Uterus (tissue), 3 donors: ENCODE measurements at regions not wholly inside any gene's neighbourhood (a gene's known extent, or its start where the extent isn't known, plus 50 kb on each side); places are given as distances from the start of the nearest gene placed in this dataset.

Experiments used
- DNase-seq, 2 donors: peaks; one replicate each; pipeline ENCODE4 v3.0.0-alpha.2; 2019 to 2020
- H3K27ac ChIP-seq, 2 donors: fragments of 200-600 bp; sonication (generic); 1 replicate in 1 of 2; 2 replicates in 1 of 2; pipeline ENCODE4 v1.5.1; 2016 to 2018
- H3K27me3 ChIP-seq, 2 donors: fragments of 200-600 bp; sonication (generic); one replicate each; pipeline ENCODE4 v1.5.1; 2018 to 2019; ENCODE audit warnings: control low read depth in 1 of 2
- H3K36me3 ChIP-seq, 2 donors: fragments of 200-600 bp; sonication (generic); one replicate each; pipeline ENCODE4 v1.5.1; 2019; ENCODE audit warnings: control low read depth in 1 of 2
- H3K4me1 ChIP-seq, 2 donors: fragments of 200-600 bp; sonication (generic); one replicate each; pipeline ENCODE4 v1.5.1; 2018 to 2019; ENCODE audit warnings: control low read depth in 1 of 2
- H3K4me3 ChIP-seq, 2 donors: fragments of 200-600 bp; sonication (generic); 1 replicate in 1 of 2; 2 replicates in 1 of 2; pipeline ENCODE4 v1.5.1; 2018 to 2019; ENCODE audit warnings: mild to moderate bottlenecking in 1 of 2
- H3K9me3 ChIP-seq, 2 donors: fragments of 200-600 bp; sonication (generic); one replicate each; pipeline ENCODE4 v1.5.1; 2019; ENCODE audit warnings: control low read depth in 1 of 2
- CTCF ChIP-seq, 4 experiments: fragments of 200-600 bp in 2 of 4; fragments of 450-650 bp in 2 of 4; sonication (generic) in 2 of 4; IDR thresholded peaks; one replicate each; pipeline ENCODE4 v1.5.1; 2016 to 2019; ENCODE audit warnings: antibody characterized with exemption in 4 of 4, mild to moderate bottlenecking in 2 of 4, moderate library complexity in 1 of 4
- POLR2A ChIP-seq, 2 donors: fragments of 450-650 bp; IDR thresholded peaks; one replicate each; pipeline ENCODE4 v1.6.1; 2016; ENCODE audit warnings: antibody characterized with exemption in 2 of 2, mild to moderate bottlenecking in 1 of 2, moderate library complexity in 1 of 2
- intact Hi-C: fragments of 100-400 bp; cut with DNase I; formaldehyde crosslinking; loops from one replicate; pipeline ENCODE4 v1.15.1; 2023; ENCODE audit warnings: low total_unique reads
- donor health status: DM: yes; HTN: yes; CAD: no.

GRCh38 chr4:34720571-34720970 is 1523.7 kb downstream of the ARAP2 start:
- Histone ChIP-seq H3K4me3 (no peak overlapping the region), H3K36me3 (no peaks in the 10 kb centered on the region), H3K27ac (no peak overlapping the region), H3K27me3 (no peaks in the 10 kb centered on the region), H3K4me1 (no peaks in the 10 kb centered on the region), H3K9me3 (no peaks in the 10 kb centered on the region)
- no peak for DNase-seq
- intact Hi-C loops: no loop called here
- TF ChIP-seq POLR2A (IDR thresholded peaks at IDR 0.05) (no peak), CTCF (IDR thresholded peaks at IDR 0.05) (no peak)

DNA sequence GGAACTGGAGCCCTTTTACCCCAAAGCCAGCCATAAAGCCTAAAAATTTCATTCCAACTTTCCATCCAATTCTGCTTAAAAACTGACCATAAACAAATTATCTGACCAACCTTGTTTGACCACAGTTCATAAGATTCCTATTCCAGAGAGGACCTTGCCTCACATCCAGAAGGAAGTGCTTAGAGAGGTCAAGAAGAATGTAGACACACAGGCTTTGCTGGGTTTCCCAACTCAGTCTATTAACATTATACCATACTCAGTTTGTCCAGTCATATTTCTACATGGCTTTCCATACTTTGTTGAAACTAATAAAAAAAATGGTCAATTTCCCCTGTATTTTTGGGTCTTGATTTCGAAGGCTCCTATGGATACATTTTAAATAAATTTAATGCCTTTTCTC is 1522.5 kb downstream of the ARAP2 start:
- intact Hi-C loops: no loop called here
- TF ChIP-seq CTCF (IDR thresholded peaks at IDR 0.05): no peak
- TF ChIP-seq POLR2A (IDR thresholded peaks at IDR 0.05): no peak
- no peaks in the 10 kb centered on the region for H3K27me3 ChIP-seq
- no peak for DNase-seq
- H3K4me1 ChIP-seq: no peaks in the 10 kb centered on the region
- no peaks in the 10 kb centered on the region for H3K36me3 ChIP-seq
- no peak overlapping the region for H3K4me3 ChIP-seq
- H3K27ac ChIP-seq: no peak overlapping the region
- H3K9me3 ChIP-seq: no peaks in the 10 kb centered on the region

GRCh38 chr4:34723605-34724004 is 1520.7 kb downstream of the ARAP2 start:
- H3K27me3 ChIP-seq: no peaks in the 10 kb centered on the region
- H3K9me3 ChIP-seq: no peaks in the 10 kb centered on the region
- H3K4me1 ChIP-seq: no peaks in the 10 kb centered on the region
- TF ChIP-seq POLR2A (IDR thresholded peaks at IDR 0.05) (no peak), CTCF (IDR thresholded peaks at IDR 0.05) (no peak)
- intact Hi-C loops: no loop called here
- H3K4me3 ChIP-seq: no peak overlapping the region
- no peaks in the 10 kb centered on the region for H3K36me3 ChIP-seq
- no peak overlapping the region for H3K27ac ChIP-seq
- no peak for DNase-seq

DNA sequence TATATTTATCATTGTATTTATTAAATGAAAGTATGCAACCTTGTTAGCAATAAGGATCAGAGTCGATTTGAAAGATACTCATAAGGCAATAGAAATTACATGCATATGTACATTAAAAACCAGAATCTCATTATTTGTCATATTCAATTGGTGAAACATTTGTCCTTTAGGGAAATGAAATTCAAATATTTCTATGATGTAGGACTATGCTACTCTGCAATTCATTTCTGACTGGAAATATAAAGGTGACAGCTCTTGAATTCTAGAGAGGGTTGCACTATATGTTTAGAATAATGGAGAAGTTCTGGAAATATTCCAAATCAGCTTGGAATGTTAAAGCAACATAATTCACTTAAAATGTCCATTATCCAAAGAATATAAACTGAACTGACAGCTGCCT is 1519.8 kb downstream of the ARAP2 start:
- no peaks in the 10 kb centered on the region for H3K27me3 ChIP-seq
- DNase-seq: no peak
- no peaks in the 10 kb centered on the region for H3K4me1 ChIP-seq
- no peak for TF ChIP-seq CTCF (IDR thresholded peaks at IDR 0.05)
- no peak for TF ChIP-seq POLR2A (IDR thresholded peaks at IDR 0.05)
- no peaks in the 10 kb centered on the region for H3K9me3 ChIP-seq
- no peak overlapping the region for H3K27ac ChIP-seq
- intact Hi-C loops: no loop called here
- no peak overlapping the region for H3K4me3 ChIP-seq
- H3K36me3 ChIP-seq: no peaks in the 10 kb centered on the region

DNA sequence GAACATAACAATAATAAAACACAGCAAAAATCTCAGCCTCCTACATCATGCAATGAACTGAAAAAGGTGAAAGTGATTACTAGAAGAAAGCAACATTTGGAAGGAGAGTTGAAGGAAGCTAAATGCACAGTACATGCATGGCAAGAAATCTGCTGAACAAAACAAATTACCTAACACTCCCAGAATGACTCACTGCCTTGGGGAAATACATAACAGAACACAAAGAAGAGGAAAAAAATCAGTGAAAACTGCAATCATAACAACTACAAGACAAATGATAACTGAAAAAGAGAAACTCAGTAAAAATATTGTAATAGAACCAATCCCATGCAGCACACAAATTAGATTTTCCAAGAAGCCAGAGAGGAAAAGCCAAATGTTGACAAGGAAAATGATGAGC is 1513.2 kb downstream of the ARAP2 start:
- intact Hi-C loops: no loop called here
- DNase-seq: no peak
- H3K9me3 ChIP-seq: no peaks in the 10 kb centered on the region
- H3K36me3 ChIP-seq: no peaks in the 10 kb centered on the region
- no peaks in the 10 kb centered on the region for H3K4me1 ChIP-seq
- H3K27me3 ChIP-seq: no peaks in the 10 kb centered on the region
- TF ChIP-seq POLR2A (IDR thresholded peaks at IDR 0.05) (no peak), CTCF (IDR thresholded peaks at IDR 0.05) (no peak)
- no peak overlapping the region for H3K27ac ChIP-seq
- no peak overlapping the region for H3K4me3 ChIP-seq
